NCI-H1436 (cell line): ENCODE measurements at regions not wholly inside any gene's neighbourhood (a gene's known extent, or its start where the extent isn't known, plus 50 kb on each side); places are given as distances from the start of the nearest gene placed in this dataset.

Source experiments
- DNase-seq: peaks from one replicate; lab custom pipeline; 2025; lab: John Stamatoyannopoulos, UW

DNA sequence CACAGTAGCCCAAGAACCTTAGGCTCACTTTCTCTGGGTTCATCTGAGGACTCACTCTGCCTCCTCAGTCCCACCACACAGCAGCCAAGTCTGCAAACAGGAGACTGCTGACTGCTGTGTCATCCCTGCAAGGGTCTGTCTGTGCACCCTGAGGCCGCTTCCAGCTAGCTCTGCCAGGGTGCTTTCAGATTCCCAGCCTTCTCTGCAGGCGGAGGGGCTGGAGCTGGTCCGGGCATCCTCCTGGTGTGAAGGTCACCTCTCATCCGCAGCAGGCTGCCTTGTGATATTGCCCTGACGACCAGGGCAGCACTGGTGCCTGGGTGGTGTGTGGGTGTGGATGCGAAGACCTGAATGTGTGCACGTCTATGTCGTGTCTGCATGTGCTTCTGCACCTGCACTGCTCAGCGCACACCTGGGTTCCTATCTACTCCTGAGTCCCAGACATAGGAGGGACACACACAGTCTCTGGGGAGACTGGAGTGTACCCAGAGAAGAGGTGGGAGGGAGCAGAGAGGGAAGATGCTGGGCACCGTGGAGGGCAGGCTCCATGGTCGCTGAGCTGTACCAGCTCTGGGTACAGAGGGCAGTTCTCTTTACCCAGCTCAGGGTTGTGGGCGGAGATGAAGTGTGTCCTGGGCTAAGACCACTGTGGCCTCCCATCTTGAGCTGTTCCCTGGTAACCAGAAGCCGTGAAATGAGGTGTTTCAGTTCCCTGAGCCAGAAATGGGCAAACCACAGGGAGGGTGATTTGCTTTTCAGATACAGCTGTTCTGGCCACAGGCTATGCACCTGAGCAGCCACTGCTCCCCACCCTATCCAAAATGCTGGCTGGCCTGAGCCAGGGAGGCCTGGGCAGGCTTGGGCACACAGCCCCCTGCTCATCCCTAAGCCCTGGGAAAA, 160.9 kb upstream of the CSF3R start:
- no peak for DNase-seq

DNA sequence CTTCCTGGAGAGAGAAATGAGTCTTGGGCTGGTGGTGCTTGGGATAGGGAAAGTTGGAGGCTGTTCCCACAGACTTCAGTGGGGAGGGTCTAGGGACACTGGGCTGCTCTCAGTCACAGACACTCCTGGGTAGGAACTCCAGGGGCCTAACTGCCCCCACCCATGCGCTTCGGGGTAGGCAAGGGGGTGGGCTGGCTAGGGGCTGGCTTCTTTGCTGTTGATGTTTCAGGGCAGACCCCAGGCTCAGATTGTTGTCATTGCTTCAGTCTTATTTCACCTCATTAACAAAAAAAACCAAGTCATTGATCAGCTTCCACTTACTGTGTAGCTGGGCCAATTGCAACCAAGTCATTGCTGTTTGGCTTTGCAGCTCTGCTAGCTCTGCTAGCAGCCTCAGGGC, 160.1 kb upstream of the CSF3R start:
- DNase-seq: no peak

DNA sequence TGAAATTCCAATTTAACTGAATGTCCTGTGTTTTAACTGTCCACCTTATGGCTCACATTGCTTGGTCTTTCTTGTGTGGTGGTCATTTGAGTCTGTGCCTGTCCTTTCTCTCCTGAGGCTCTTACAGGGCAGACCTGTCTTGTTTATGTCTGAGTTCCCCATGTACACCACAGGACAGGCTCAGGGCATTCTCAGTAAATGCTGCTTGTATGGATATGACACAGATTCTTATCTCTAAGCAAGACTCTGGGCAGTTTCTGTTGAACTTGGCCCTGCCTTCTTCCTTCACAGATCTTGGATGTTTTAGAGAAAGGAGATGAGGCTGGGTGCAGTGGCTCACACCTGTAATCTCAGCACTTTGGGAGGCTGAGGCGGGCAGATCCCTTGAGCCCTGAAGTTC, 159.1 kb upstream of the CSF3R start:
- DNase-seq: no peak

- no peak for DNase-seq
These were observed 156.7 kb upstream of the CSF3R start for GRCh38 chr1:36639461-36639860.

DNA sequence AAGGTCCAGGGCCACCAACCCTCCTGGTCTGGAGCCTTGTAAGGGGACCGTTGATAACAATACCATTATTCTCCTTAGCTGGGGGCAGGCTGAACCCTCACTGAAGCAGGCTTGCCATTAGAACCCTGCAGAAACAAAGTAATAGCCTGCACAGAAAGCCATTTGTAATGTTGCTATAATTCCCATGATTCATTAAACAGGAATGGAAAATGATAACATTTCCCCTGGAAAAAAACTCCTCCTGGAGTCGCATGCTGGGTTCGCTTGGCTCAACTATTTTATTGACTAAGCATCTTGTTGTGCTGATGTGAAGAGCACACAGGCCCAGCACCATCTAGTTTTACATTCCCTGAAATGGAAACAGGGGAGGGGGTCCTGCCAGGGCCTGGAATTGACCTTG, 155.6 kb upstream of the CSF3R start:
- no peak for DNase-seq

DNA sequence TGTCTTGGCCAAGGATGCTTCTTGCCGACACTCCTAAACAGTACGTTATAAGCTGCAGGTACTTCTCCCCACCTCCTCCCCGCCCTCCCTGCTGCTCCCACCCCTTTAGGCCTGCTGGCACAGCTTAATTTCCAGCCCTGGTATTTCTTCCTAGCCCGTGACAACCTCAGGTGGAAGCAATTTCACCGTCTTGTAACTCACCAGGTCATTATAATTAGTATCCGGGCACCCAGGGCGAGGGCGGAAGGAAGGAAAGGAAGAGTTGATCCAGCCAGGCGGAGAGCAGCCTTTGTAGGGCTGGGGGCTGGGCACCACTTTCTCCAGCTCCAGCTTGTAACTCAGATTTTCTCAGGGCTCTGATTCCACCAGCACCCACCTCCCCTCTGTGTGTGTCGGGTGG, 153.5 kb upstream of the CSF3R start:
- DNase-seq: no peak

GRCh38 chr1:36635284-36635683, 152.6 kb upstream of the CSF3R start:
- DNase-seq: no peak

DNA sequence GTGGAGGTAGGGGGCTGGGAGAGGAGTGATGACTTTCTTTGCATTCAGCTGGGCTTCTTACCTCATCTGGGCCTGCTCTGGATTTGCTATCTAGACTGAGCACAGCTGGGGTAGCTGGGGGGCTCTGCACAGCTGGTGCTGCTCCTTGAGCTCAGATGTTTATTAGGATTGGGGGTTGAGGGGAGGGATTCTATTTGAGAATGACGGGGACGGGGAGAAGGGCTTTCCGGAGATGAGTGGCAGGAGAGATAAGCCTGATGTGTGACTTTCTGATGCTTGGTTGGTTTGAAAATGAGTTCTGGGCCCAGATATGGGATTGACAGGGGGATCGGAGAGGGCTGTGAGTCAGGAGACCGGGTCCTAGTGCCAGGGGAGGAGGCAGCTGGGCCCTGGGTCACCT, 146.1 kb upstream of the CSF3R start:
- DNase-seq: no peak

DNA sequence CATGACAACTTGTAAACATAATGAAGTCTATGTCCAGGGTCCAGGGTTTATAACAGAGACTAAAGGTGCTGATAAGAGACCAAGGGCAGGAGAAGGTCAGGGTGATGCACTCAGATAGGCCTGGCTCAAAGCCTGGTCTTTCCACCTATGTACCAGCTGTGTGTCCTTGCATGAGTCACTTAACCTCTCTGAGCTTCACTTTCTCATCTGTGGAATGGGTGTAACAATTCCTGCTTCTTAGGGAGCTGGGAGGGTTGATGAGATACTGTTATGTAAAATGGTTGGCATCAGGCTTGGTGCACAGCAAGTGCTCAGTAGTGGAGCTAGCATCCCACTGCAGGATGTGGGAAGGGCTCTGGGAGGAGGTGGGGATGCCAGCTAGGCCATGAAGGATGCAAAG, 143.7 kb upstream of the CSF3R start:
- DNase-seq: no peak

- no peak for DNase-seq
These were observed 143.2 kb upstream of the CSF3R start for GRCh38 chr1:36625935-36626310.

- no peak for DNase-seq
These were observed 142.7 kb upstream of the CSF3R start for GRCh38 chr1:36625253-36625934.

DNA sequence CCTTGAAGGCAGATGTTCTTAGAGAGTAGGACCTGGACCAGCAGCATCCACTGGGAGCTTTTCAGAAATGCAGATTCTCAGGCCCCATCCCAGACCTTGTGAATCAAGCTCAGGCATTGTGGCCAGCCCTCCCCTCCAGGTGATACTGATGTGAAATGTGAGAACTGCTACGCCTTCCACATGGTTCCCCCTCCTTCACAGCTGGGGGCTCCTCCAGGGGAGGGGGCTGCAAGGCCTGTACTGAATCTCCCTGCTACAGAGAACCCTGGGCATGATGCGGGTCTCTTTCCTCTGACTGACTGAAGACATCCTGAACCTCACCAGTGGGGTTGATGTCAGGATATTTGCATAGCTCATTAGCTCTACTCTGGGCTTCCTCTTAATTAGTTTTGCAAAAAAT, 141.8 kb upstream of the CSF3R start:
- DNase-seq: no peak

DNA sequence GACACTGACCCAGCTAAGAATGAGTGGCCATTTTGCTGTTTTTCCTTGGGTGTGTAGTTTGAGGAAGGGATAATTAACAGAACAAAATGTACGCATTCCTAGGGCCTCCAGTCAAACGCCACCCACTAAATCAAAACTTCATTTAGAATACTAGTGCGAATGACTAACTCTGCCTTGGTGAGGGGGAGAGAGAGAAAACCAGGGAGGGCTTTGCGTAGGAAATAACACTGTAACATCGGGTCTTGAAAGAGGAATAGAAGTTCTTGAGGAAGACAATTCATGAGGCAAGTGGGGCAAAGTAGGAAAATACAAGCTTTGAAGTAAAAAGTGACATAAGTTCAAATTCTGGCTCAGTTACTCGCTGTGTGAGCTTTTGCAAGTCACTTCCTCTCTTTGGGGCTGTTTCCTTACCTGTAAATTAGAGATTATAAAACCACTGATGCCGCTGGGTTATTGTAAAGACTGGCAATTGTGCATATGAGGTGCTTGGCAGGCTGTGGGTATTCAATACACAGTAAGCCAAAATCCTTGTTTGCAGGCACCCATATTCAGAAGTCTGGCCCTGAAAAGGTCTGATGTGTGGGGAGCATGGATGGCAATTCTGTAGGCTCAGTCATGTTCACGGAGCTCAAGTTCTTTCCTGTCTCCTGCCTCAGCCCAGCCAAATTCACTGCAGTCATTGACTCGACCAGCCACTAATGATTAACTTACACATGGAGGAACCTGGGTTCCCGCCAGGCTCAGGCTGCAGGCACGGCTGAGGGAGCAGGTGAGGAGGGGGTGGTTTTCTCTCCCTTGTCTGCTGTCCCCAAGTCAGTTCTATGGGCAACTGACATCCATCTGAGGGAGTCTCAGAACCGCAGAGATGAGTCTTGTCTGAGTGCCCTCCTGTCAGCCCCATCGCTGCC, 140.3 kb upstream of the CSF3R start:
- no peak for DNase-seq

GRCh38 chr1:36621531-36621930, 138.8 kb upstream of the CSF3R start:
- no peak for DNase-seq

DNA sequence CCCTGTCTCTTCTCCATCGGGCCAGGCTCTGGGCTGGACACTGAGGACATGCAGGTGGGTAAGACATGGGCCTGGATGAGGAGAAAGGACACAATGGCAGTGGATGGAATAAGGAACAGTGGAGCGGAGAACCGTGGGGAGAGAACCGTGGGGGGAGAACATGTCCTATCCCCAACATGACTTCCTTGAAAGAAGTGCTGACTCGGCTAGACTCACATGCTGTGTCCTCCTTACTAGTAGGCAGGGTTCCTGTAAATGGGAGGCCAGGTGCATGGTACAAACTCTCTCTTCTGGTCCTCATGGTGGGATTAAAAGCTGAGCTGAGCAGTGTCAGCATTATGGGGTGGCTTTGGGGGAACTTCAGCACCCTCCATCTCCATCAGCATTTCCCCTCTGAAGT, 137.4 kb upstream of the CSF3R start:
- DNase-seq: no peak

GRCh38 chr1:36614991-36615390, 132.3 kb upstream of the CSF3R start:
- no peak for DNase-seq

GRCh38 chr1:36614571-36614970, 131.9 kb upstream of the CSF3R start:
- no peak for DNase-seq

GRCh38 chr1:36613721-36614120, 131.0 kb upstream of the CSF3R start:
- DNase-seq: no peak

DNA sequence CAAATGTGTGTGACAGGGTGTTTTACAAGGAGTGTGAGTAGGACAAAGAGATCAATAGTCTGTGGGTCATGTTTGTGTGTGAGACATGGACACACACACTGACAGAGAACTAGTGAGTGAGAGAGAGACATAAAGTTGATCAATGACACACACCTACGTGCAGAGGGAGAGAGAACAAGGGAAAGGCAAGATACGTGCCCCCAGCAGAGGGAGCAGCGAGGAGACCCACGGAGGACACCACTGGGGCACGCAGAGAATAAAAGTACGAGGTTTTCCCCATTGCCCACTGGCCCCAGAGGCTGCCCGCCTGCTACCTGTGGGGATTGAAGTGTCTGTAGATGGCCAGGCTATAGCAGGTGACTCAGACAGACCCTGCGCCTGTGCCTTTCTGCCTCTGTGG, 130.2 kb upstream of the CSF3R start:
- no peak for DNase-seq

GRCh38 chr1:36612121-36612520, 129.4 kb upstream of the CSF3R start:
- DNase-seq: no peak

- DNase-seq: peak; percentile 67
These were observed 126.7 kb upstream of the CSF3R start for GRCh38 chr1:36609241-36610027.

GRCh38 chr1:36608272-36608671, 125.6 kb upstream of the CSF3R start:
- DNase-seq: no peak
